Medulla oblongata (tissue), 1 donor: ENCODE measurements at regions not wholly inside any gene's neighbourhood (a gene's known extent, or its start where the extent isn't known, plus 50 kb on each side); places are given as distances from the start of the nearest gene placed in this dataset.
A peak's percentile ranks its signal among the peaks of the same experiment; 100 is the strongest.

Experiments used
- DNase-seq: peaks from one replicate; pipeline ENCODE4 v3.0.0-alpha.2; 2015; ENCODE audit errors: extremely low spot score

- no peak for DNase-seq
These were observed 91.6 kb upstream of the CXCL12 start for GRCh38 chr10:44476409-44477045.

- DNase-seq = no peak
These were observed 92.1 kb upstream of the CXCL12 start for GRCh38 chr10:44477046-44477425.

GRCh38 chr10:44478040-44478439 is 93.1 kb upstream of the CXCL12 start:
- DNase-seq = no peak

GRCh38 chr10:44478876-44479705 is 94.2 kb upstream of the CXCL12 start:
- peak; percentile 84 for DNase-seq

- no peak for DNase-seq
These were observed 107.8 kb upstream of the CXCL12 start for GRCh38 chr10:44492678-44493077.

GRCh38 chr10:44498222-44498621 is 113.3 kb upstream of the CXCL12 start:
- no peak for DNase-seq

- DNase-seq = no peak
These were observed 115.6 kb upstream of the CXCL12 start for GRCh38 chr10:44500451-44500850.

- no peak for DNase-seq
These were observed 121.5 kb upstream of the CXCL12 start for GRCh38 chr10:44506386-44506785.

GRCh38 chr10:44510379-44511115 is 125.7 kb upstream of the CXCL12 start:
- DNase-seq = peak; percentile 59

- no peak for DNase-seq
These were observed 126.3 kb upstream of the CXCL12 start for GRCh38 chr10:44511166-44511565.

- DNase-seq = peak; percentile 63
These were observed 126.7 kb upstream of the CXCL12 start for GRCh38 chr10:44511601-44512000.

GRCh38 chr10:44512431-44513022 is 127.6 kb upstream of the CXCL12 start:
- DNase-seq = no peak

GRCh38 chr10:44513591-44513990 is 128.7 kb upstream of the CXCL12 start:
- no peak for DNase-seq

- no peak for DNase-seq
These were observed 132.0 kb upstream of the CXCL12 start for GRCh38 chr10:44516891-44517290.

GRCh38 chr10:44517635-44518034 is 132.7 kb upstream of the CXCL12 start:
- DNase-seq = no peak

GRCh38 chr10:44519361-44519760 is 134.5 kb upstream of the CXCL12 start:
- DNase-seq = no peak

GRCh38 chr10:44520651-44521050 is 135.8 kb upstream of the CXCL12 start:
- DNase-seq = no peak

- no peak for DNase-seq
These were observed 154.3 kb upstream of the CXCL12 start for GRCh38 chr10:44539178-44539577.

GRCh38 chr10:44552726-44553125 is 167.8 kb upstream of the CXCL12 start:
- DNase-seq = no peak

GRCh38 chr10:44557596-44558191 is 172.8 kb upstream of the CXCL12 start:
- DNase-seq = no peak

GRCh38 chr10:44558521-44558920 is 173.6 kb upstream of the CXCL12 start:
- no peak for DNase-seq

- DNase-seq = no peak
These were observed 179.5 kb upstream of the CXCL12 start for GRCh38 chr10:44564361-44564760.
